ENCODE measurements at regions not wholly inside any gene's neighbourhood (a gene's known extent, or its start where the extent isn't known, plus 50 kb on each side); places are given as distances from the start of the nearest gene placed in this dataset.

GRCh38 chrX:81556880-81557279, 355.0 kb downstream of the SH3BGRL start:
- Histone ChIP-seq H4K20me1 (ENCODE audit: insufficient read depth, low read length) (no peaks in the 10 kb centered on the region), H3K9me3 (ENCODE audit: low read depth, low read length) (no peaks in the 10 kb centered on the region), H3K4me2 (ENCODE audit: insufficient read depth, low read length) (no peak overlapping the region), H2AFZ (ENCODE audit: low read length) (no peak overlapping the region), H3K27me3 (ENCODE audit: insufficient read depth, low read length) (no peaks in the 10 kb centered on the region), H3K36me3 (ENCODE audit: insufficient read depth, low read length) (no peaks in the 10 kb centered on the region), H3K79me2 (ENCODE audit: insufficient read depth, low read length) (no peaks in the 10 kb centered on the region), H3K4me1 (ENCODE audit: insufficient read depth, low read length) (no peaks in the 10 kb centered on the region), H3K27ac (ENCODE audit: low read depth, low read length) (no peak overlapping the region), H3K4me3 (ENCODE audit: insufficient read depth, low read length) (no peak overlapping the region)
- no peak for TF ChIP-seq CTCF (IDR thresholded peaks at IDR 0.05; ENCODE audit: extremely low read depth, low read depth, low read length)
- no peak for DNase-seq (ENCODE audit: insufficient read length, low spot score, missing footprints)

- Histone ChIP-seq H3K4me3 (ENCODE audit: insufficient read depth, low read length) (no peak overlapping the region), H3K27ac (ENCODE audit: low read depth, low read length) (no peak overlapping the region), H3K4me2 (ENCODE audit: insufficient read depth, low read length) (no peak overlapping the region), H4K20me1 (ENCODE audit: insufficient read depth, low read length) (no peaks in the 10 kb centered on the region), H3K4me1 (ENCODE audit: insufficient read depth, low read length) (no peaks in the 10 kb centered on the region), H2AFZ (ENCODE audit: low read length) (no peak overlapping the region), H3K79me2 (ENCODE audit: insufficient read depth, low read length) (no peaks in the 10 kb centered on the region), H3K27me3 (ENCODE audit: insufficient read depth, low read length) (no peaks in the 10 kb centered on the region), H3K9me3 (ENCODE audit: low read depth, low read length) (no peaks in the 10 kb centered on the region), H3K36me3 (ENCODE audit: insufficient read depth, low read length) (no peaks in the 10 kb centered on the region)
- TF ChIP-seq CTCF (IDR thresholded peaks at IDR 0.05; ENCODE audit: extremely low read depth, low read depth, low read length): no peak
- DNase-seq (ENCODE audit: insufficient read length, low spot score, missing footprints): no peak
Observed at GRCh38 chrX:81564851-81565250, 362.9 kb downstream of the SH3BGRL start.

- no peak for DNase-seq (ENCODE audit: insufficient read length, low spot score, missing footprints)
- H3K27ac ChIP-seq (ENCODE audit: low read depth, low read length): no peak overlapping the region
- no peaks in the 10 kb centered on the region for H3K4me1 ChIP-seq (ENCODE audit: insufficient read depth, low read length)
- no peaks in the 10 kb centered on the region for H3K27me3 ChIP-seq (ENCODE audit: insufficient read depth, low read length)
- no peaks in the 10 kb centered on the region for H4K20me1 ChIP-seq (ENCODE audit: insufficient read depth, low read length)
- H3K9me3 ChIP-seq (ENCODE audit: low read depth, low read length): no peaks in the 10 kb centered on the region
- H3K4me2 ChIP-seq (ENCODE audit: insufficient read depth, low read length): no peak overlapping the region
- H3K4me3 ChIP-seq (ENCODE audit: insufficient read depth, low read length): no peak overlapping the region
- H3K36me3 ChIP-seq (ENCODE audit: insufficient read depth, low read length): no peaks in the 10 kb centered on the region
- no peaks in the 10 kb centered on the region for H3K79me2 ChIP-seq (ENCODE audit: insufficient read depth, low read length)
- no peak overlapping the region for H2AFZ ChIP-seq (ENCODE audit: low read length)
- no peak for TF ChIP-seq CTCF (IDR thresholded peaks at IDR 0.05; ENCODE audit: extremely low read depth, low read depth, low read length)
Observed at GRCh38 chrX:81577028-81577427, 375.1 kb downstream of the SH3BGRL start.

GRCh38 chrX:81586096-81586495, 384.2 kb downstream of the SH3BGRL start:
- no peak overlapping the region for H3K27ac ChIP-seq (ENCODE audit: low read depth, low read length)
- no peak for TF ChIP-seq CTCF (IDR thresholded peaks at IDR 0.05; ENCODE audit: extremely low read depth, low read depth, low read length)
- no peaks in the 10 kb centered on the region for H3K4me1 ChIP-seq (ENCODE audit: insufficient read depth, low read length)
- no peaks in the 10 kb centered on the region for H4K20me1 ChIP-seq (ENCODE audit: insufficient read depth, low read length)
- H3K79me2 ChIP-seq (ENCODE audit: insufficient read depth, low read length): no peaks in the 10 kb centered on the region
- no peaks in the 10 kb centered on the region for H3K9me3 ChIP-seq (ENCODE audit: low read depth, low read length)
- no peaks in the 10 kb centered on the region for H3K27me3 ChIP-seq (ENCODE audit: insufficient read depth, low read length)
- no peak overlapping the region for H3K4me2 ChIP-seq (ENCODE audit: insufficient read depth, low read length)
- DNase-seq (ENCODE audit: insufficient read length, low spot score, missing footprints): no peak
- H3K4me3 ChIP-seq (ENCODE audit: insufficient read depth, low read length): no peak overlapping the region
- H3K36me3 ChIP-seq (ENCODE audit: insufficient read depth, low read length): no peaks in the 10 kb centered on the region
- no peak overlapping the region for H2AFZ ChIP-seq (ENCODE audit: low read length)

Data from osteoblast (primary cell).